Ammon's horn (tissue), 1 donor: ENCODE measurements at regions not wholly inside any gene's neighbourhood (a gene's known extent, or its start where the extent isn't known, plus 50 kb on each side); places are given as distances from the start of the nearest gene placed in this dataset.
"Not testable (repeated sequence)": the region's sequence is repeated elsewhere in the genome, so short reads cannot be mapped to it uniquely, and the experiment has no call there.

Source experiments
- DNase-seq: peaks from one replicate; pipeline ENCODE4 v3.0.0-alpha.2; 2016; ENCODE audit warnings: low spot score

GRCh38 chr9:115880221-115880885, 273.2 kb upstream of the PAPPA start:
- no peak for DNase-seq

- no peak for DNase-seq
These were observed 270.7 kb upstream of the PAPPA start for GRCh38 chr9:115882911-115883310.

GRCh38 chr9:115883467-115884329, 269.9 kb upstream of the PAPPA start:
- DNase-seq, result peak; percentile 31

GRCh38 chr9:115884846-115885245, 268.7 kb upstream of the PAPPA start:
- DNase-seq, result no peak

GRCh38 chr9:115888131-115888530, 265.5 kb upstream of the PAPPA start:
- no peak for DNase-seq

- DNase-seq, result no peak
These were observed 261.7 kb upstream of the PAPPA start for GRCh38 chr9:115891929-115892328.

GRCh38 chr9:115898478-115898877, 255.1 kb upstream of the PAPPA start:
- DNase-seq, result not testable (repeated sequence)

GRCh38 chr9:115900698-115901097, 252.9 kb upstream of the PAPPA start:
- DNase-seq, result no peak

- no peak for DNase-seq
These were observed 242.6 kb upstream of the PAPPA start for GRCh38 chr9:115910959-115911358.

- no peak for DNase-seq
These were observed 241.5 kb upstream of the PAPPA start for GRCh38 chr9:115912086-115912485.

GRCh38 chr9:115913696-115914095, 239.9 kb upstream of the PAPPA start:
- no peak for DNase-seq

GRCh38 chr9:115914291-115914690, 239.3 kb upstream of the PAPPA start:
- no peak for DNase-seq

GRCh38 chr9:115921301-115921700, 232.3 kb upstream of the PAPPA start:
- no peak for DNase-seq

- DNase-seq, result no peak
These were observed 231.1 kb upstream of the PAPPA start for GRCh38 chr9:115922444-115922843.

GRCh38 chr9:115923410-115923809, 230.2 kb upstream of the PAPPA start:
- no peak for DNase-seq

GRCh38 chr9:115923903-115924668, 229.5 kb upstream of the PAPPA start:
- no peak for DNase-seq

GRCh38 chr9:115924669-115924987, 229.0 kb upstream of the PAPPA start:
- DNase-seq, result no peak

GRCh38 chr9:115925424-115925823, 228.2 kb upstream of the PAPPA start:
- no peak for DNase-seq

- DNase-seq, result no peak
These were observed 223.1 kb upstream of the PAPPA start for GRCh38 chr9:115930472-115930871.

- no peak for DNase-seq
These were observed 215.1 kb upstream of the PAPPA start for GRCh38 chr9:115938479-115938878.

GRCh38 chr9:115939065-115939765, 214.4 kb upstream of the PAPPA start:
- no peak for DNase-seq
